GM21447 (cell line): ENCODE measurements at regions not wholly inside any gene's neighbourhood (a gene's known extent, or its start where the extent isn't known, plus 50 kb on each side); places are given as distances from the start of the nearest gene placed in this dataset.
"Not testable (repeated sequence)": the region's sequence is repeated elsewhere in the genome, so short reads cannot be mapped to it uniquely, and the experiment has no call there.

Experiments used
- ATAC-seq: cut with Tn5 transposase; IDR thresholded peaks from one replicate; pipeline ENCODE4 v1.9.1; 2021; ENCODE audit not compliant: unreplicated experiment

GRCh38 chr6:84897988-84898594, 133.7 kb upstream of the TBX18 start:
- ATAC-seq, result no peak

- no peak for ATAC-seq
Observed at GRCh38 chr6:84897011-84897410, 132.6 kb upstream of the TBX18 start.

- no peak for ATAC-seq
Observed at GRCh38 chr6:84892671-84893070, 128.3 kb upstream of the TBX18 start.

GRCh38 chr6:84882768-84883766, 118.7 kb upstream of the TBX18 start:
- no peak for ATAC-seq

GRCh38 chr6:84879385-84879784, 115.0 kb upstream of the TBX18 start:
- not testable (repeated sequence) for ATAC-seq

GRCh38 chr6:84877515-84878210, 113.3 kb upstream of the TBX18 start:
- no peak for ATAC-seq

GRCh38 chr6:84876723-84877514, 112.5 kb upstream of the TBX18 start:
- no peak for ATAC-seq

GRCh38 chr6:84872996-84873723, 108.8 kb upstream of the TBX18 start:
- no peak for ATAC-seq

GRCh38 chr6:84871925-84872324, 107.5 kb upstream of the TBX18 start:
- no peak for ATAC-seq

GRCh38 chr6:84870672-84871071, 106.3 kb upstream of the TBX18 start:
- no peak for ATAC-seq

GRCh38 chr6:84868149-84868548, 103.8 kb upstream of the TBX18 start:
- no peak for ATAC-seq

GRCh38 chr6:84867521-84867920, 103.1 kb upstream of the TBX18 start:
- ATAC-seq, result no peak

GRCh38 chr6:84866715-84867114, 102.3 kb upstream of the TBX18 start:
- no peak for ATAC-seq

- ATAC-seq, result not testable (repeated sequence)
Observed at GRCh38 chr6:84865372-84865771, 101.0 kb upstream of the TBX18 start.

- ATAC-seq, result no peak
Observed at GRCh38 chr6:84862843-84863242, 98.4 kb upstream of the TBX18 start.

- ATAC-seq, result no peak
Observed at GRCh38 chr6:84860920-84861319, 96.5 kb upstream of the TBX18 start.

GRCh38 chr6:84860509-84860908, 96.1 kb upstream of the TBX18 start:
- ATAC-seq, result no peak

- ATAC-seq, result no peak
Observed at GRCh38 chr6:84854811-84855400, 90.5 kb upstream of the TBX18 start.

- no peak for ATAC-seq
Observed at GRCh38 chr6:84853901-84854300, 89.5 kb upstream of the TBX18 start.

GRCh38 chr6:84848960-84849359, 84.6 kb upstream of the TBX18 start:
- ATAC-seq, result no peak
